ENCODE measurements at regions not wholly inside any gene's neighbourhood (a gene's known extent, or its start where the extent isn't known, plus 50 kb on each side); places are given as distances from the start of the nearest gene placed in this dataset.
"Not testable (repeated sequence)": the region's sequence is repeated elsewhere in the genome, so short reads cannot be mapped to it uniquely, and the experiment has no call there.

DNA sequence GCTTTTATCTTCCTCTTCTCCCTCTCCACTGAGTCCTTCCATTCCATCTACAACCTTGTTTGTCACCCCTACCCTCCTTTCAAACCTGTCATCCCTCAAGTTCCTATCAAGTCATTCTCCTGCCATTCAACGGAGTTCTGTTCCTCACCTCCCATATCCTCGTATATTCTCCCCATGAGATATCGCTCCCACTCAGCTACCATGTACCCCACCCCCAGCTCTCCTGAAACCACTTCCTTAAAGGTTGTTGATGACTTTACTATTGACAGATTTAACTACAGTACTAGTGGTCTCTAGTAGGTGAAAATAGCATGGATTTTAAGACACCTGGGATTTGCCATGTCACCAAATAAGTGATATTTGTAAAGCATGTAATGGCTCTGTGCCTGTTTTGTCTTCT, 107.4 kb upstream of the BARHL2 start:
- DNase-seq (ENCODE audit: low read depth): no peak

DNA sequence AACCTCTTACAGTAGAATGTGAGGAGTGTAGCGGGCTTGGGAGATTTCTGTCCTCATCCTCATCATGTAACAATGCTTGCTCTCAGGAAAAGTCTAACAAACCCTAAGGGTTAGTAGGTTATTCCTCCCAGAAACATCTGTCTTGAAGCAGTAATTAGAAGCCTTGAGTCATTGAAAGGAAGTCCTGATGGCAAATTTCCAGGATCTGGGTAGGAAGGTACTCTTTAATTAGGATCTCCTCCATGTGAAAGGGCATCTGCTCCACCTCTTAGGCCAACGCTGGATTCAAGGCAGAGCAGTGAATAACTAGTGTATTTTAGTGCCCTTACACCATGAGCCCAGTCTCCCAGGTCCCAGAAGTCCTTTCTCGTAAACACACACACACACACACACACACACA, 106.6 kb upstream of the BARHL2 start:
- no peak for DNase-seq (ENCODE audit: low read depth)

DNA sequence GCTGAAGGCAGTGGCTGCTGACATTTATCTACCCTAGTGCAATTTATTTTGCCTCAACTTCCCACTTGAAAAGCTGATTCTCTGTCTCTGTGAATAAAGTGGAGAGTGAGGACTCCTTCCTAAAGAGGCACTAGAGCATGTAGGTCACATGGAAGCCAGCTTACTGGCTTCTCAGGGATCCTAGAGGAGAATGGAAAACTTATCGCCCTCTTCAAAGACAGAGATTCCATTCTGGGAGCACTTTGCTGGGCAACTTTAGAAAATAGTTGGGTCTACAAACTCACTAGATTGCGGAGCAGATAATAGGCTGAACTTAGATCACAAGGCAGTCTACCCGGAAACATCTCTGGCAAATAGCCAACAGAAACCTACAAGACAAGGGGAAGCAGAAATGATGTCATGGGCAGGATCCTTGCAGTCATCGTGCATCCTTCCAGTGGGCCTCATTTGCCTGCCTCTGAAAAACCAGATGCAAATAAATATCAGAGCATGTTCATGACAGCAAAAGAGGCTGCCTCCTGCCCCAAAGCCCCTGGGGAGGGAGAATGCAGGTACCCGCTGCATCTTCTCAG, 104.8 kb upstream of the BARHL2 start:
- DNase-seq (ENCODE audit: low read depth): no peak

DNA sequence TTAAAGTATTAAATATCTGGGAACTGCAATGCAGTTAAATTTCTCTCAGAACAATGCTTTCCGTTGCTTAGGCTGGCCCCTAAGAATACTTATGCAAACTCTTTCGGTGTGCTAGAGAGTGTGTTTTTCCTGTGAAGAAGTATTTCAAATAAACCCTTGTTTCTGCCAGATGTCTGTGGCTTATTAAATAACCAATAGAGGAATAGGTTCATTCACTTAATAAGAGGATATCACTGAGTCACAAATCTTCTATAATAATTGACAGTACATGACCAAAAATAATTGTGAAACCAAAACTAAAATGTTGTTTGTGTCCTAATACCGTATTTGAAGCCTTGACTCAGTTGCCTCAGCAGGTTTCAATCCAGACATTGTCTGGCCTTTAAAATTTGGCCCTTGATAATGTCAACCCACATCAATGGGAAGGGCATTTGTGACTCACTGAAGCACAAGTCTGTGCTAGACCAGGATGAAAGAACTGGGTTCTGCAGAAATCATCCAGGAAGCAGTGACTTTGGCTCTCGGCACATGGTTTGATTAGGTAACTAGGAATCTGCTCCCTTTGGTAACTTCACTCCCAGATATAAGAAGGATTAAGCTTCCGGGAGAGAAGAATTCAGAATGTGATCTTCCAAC, 104.2 kb upstream of the BARHL2 start:
- DNase-seq (ENCODE audit: low read depth): no peak

DNA sequence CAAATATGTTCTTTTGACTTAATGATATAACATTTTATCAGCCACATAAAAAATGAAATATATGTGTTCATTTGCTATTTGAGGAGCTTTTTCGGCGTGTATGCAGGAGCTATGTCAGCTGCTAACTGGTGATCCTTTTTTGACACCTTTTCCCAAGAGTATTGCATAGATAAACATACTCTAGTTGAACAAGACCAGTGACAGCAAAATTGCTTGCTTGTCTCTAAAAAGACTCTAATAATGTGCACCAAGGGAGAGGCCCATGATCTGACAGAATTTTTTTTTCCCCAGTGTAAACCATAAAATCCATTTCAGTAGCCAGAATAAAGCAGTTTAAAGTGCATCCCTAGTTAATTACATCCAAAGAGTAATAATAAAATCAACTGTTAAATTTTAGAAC, 103.6 kb upstream of the BARHL2 start:
- no peak for DNase-seq (ENCODE audit: low read depth)

- DNase-seq (ENCODE audit: low read depth): no peak
Measured at GRCh38 chr1:90817399-90817798, 100.3 kb upstream of the BARHL2 start.

- DNase-seq (ENCODE audit: low read depth): not testable (repeated sequence)
Measured at GRCh38 chr1:90812237-90812636, 95.1 kb upstream of the BARHL2 start.

DNA sequence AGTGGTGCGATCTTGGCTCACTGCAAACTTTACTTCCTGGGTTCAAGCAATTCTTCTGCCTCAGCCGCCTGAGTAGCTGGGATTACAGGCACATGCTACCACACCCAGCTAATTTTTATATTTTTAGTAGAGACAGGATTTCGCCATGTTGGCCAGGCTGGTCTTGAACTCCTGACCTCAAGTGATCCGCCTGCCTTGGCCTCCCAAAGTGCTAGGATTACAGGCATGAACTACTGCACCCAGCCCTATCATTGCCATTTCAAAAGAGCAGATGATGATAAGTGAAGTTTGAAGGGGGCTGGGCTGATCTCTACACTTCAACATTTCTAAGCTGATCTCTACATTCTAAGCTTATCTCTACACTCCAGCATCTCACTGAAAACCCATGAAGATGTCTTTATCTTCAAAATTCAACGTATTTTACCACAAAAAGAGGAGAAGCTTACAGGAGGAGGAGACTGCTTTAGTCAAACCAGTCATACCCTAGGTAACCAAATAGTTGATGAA, 94.4 kb upstream of the BARHL2 start:
- not testable (repeated sequence) for DNase-seq (ENCODE audit: low read depth)

- DNase-seq (ENCODE audit: low read depth): no peak
Measured at GRCh38 chr1:90810681-90811080, 93.6 kb upstream of the BARHL2 start.

DNA sequence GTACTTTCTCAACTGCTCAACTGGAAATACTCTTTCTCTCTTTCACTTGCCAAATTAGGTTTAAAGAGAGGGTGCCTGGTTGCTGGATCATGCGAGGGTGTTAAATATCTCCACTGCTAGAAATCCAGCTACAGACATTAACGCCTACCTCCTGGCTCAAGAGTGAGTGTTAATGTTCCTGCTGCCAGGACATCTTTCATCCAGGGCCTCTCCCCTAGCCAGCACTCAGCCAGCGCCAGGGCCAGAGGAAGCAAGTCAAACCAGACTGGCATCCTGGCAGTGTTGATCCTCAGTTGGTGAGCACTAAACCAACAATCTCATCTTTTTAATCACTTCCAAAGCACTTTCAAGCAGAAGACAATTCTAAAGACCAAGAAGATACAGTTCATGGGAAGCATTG, 92.9 kb upstream of the BARHL2 start:
- no peak for DNase-seq (ENCODE audit: low read depth)

DNA sequence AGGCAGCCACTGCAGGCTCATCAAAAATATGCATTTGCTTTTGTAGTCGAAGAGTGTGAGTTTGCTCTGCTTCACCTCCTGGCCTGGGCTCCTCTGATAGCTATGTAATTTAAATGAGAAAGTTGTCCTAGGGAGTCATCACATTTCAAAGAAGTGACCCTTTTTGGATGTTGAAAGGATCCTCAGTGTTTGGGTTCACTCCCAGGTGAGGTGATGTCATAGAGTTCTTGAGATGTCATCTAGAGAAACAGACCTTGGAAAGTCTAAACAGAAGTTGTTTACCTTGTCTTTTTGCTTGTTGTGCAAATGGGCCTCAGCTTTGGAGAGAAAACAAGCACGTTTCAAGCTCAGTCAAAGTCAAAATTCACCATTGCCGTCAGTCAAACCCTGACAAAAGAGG, 92.0 kb upstream of the BARHL2 start:
- no peak for DNase-seq (ENCODE audit: low read depth)

GRCh38 chr1:90807329-90807728, 90.2 kb upstream of the BARHL2 start:
- no peak for DNase-seq (ENCODE audit: low read depth)

DNA sequence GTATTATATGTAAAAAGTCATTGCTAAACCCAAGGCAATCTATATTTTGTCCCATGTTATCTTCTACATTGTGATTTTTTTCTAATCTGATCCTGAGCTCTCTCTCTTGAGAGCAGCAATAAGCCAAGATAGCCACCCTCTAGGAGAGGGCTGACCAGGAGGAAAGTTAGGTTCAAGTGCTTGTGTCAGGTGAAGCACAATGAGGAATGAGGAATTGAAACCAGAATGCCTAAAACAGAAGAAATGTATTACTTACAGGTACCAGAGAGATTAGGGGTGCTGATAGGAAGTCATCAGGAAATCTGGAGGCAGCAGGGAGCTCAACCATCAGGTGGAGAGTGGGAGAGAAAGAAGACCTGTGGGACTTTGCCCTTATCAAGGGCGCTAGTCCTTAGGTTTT, 85.5 kb upstream of the BARHL2 start:
- no peak for DNase-seq (ENCODE audit: low read depth)

DNA sequence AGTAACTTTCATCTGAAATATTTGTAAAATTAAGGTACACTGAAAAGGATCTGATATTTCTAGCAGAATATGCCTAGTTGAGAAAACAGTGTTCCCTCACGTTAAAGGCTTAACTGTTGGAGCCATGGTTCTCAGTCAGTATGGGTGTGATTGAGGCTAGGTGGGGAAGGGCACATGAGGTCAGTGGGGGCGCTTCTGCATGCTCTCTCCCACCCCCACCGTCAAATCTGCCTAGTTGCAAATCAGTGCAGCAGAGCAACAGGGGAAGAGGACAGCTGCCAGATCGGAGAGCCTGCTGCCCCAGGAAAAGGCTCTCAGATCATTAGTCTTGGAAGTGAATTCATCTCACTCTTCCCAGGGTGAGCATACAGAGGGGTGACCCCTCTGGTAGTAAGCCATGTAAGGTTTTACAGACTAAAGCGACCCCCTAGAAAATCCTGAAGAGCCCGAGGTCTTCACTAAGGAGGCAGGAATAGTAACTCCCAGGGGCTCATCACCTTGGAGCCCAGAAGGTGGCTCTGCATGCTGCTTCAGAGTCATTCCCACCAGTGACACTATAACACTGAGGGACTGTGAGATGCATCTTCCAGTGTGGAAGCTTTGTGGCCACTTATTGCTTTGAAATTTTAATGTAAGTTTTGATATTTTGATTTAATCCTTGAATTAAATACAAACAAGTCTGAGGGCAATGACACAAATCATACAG, 83.1 kb upstream of the BARHL2 start:
- no peak for DNase-seq (ENCODE audit: low read depth)

DNA sequence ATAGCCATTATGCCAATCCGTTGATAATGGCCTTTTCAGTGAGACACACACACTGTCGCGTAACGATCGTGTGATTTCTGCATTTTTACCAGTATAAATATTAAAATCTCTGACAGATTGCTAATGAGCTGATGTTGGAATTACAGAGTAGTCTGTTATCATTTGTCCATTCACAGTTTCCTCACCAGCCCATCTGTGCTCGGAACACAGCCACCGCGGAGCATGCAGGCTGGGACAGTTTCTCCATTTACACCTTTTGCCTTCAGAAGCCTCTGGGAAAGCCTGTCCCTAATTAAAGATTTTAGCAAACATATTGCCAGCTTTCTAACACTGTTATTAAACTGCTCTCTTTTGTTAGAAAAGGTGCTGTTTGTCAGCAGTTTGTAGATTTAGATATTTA, 82.2 kb upstream of the BARHL2 start:
- no peak for DNase-seq (ENCODE audit: low read depth)

DNA sequence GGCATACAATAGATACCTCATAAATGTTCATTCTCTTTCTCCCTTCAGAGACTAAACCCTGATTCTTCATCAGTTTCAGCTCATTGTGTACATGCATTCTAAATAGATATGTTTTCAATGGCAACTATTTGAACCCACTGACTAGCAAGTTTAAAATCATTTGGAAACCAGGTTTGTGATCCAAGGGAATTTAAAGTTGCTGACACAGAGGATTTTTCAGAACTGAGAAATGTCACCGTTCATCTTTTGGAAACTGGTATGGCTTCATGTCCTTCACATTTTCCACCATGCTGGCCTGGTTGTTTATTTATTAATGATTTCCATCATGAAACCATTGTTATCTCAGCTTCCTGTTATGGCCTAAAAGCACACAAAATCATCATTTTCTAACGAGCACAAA, 81.8 kb upstream of the BARHL2 start:
- no peak for DNase-seq (ENCODE audit: low read depth)

DNA sequence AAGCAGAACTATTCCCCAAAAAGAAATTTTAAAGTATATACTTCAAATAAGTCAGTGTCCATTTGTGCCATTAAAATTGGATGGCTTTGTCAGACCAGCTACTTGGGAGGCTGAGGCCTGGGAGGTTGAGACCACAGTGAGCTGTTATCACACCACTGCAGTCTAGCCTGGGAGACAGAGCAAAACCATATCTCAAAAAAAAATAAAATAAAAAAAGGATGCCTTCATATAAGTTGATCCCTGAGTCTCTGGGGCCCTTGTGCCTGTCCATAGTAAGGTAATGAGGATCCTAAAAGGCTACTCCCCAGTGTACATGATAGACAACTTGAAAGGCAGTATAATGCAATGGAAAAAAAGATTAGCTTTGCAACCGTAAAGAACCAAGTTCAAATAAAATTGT, 81.2 kb upstream of the BARHL2 start:
- no peak for DNase-seq (ENCODE audit: low read depth)

- no peak for DNase-seq (ENCODE audit: low read depth)
Measured at GRCh38 chr1:90795431-90795830, 78.3 kb upstream of the BARHL2 start.

GRCh38 chr1:90786709-90787108, 69.6 kb upstream of the BARHL2 start:
- no peak for DNase-seq (ENCODE audit: low read depth)

DNA sequence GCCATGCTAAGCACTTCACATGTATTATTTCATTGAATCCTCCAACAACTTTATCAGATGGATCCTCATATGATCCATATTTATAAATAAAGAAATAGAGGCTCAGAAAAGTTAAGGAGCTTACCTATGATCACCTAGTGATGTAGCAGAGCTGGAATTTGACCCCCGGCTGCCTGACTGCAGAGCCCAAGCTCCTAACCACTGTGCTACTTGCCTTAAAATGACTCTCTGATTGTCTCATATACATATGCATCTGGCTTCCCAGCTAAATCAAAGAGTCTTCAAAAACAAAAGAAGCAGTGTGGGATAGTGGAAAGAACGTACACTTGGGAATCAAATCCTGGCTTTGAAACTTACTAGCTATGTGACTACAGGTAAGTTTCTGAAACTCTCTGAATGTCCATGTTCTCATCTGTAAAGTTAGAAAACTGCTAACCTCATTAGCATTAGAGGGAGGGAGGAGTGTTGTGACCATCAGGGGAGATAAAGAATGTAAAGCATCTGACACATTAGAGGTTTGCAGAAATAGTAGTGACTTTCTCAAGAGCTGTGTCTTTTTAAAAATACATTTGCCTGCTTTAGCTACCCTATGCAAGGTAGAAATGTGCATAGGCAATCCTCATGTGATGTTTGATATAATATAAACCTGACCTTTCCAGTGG, 67.2 kb upstream of the BARHL2 start:
- DNase-seq (ENCODE audit: low read depth): no peak

DNA sequence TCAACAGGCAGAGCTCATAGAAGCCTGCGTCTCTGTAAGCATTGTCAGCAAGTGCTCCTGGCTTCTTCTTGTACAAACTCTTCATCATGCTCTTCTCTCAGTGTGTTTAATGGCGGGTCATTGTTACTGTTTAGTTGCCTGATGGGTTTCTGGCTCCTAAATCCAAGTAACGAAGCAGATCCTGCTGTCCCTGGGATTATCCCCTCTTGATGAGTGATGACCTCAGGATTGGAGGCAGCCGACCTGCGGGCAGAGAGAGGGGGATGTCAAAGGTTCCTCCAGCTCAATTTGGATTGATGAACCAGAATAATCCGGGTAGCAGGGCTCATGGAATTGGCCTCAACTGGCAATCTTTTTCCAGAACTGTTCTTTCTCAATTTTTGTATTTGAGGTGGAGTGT, 66.1 kb upstream of the BARHL2 start:
- DNase-seq (ENCODE audit: low read depth): no peak

GRCh38 chr1:90782046-90782445, 64.9 kb upstream of the BARHL2 start:
- DNase-seq (ENCODE audit: low read depth): no peak

DNA sequence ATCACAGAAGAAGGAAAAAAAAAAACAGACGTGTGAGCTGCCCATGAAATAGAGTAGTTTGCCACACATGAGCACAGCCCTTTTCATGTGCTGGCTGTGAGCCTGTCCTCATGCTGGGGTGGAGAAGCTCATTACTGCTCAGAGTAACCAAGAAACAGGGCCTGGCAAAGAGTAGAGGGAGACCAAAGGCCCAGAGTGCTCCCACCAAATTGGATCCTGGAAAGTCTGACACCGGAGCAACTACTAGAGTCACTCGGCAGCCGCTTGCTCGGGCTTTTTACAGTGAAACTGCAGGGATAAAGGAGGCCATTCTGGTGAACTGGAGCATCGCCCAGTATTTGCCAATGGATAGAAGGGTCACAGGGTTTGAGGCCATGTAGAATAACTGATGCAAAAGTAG, 64.4 kb upstream of the BARHL2 start:
- DNase-seq (ENCODE audit: low read depth): no peak

Measured in HS-27A (cell line).